Nucleus accumbens (tissue), 56 donors: ENCODE measurements at regions not wholly inside any gene's neighbourhood (a gene's known extent, or its start where the extent isn't known, plus 50 kb on each side); places are given as distances from the start of the nearest gene placed in this dataset.

ENCODE experiments used
- DNase-seq, 56 donors: peaks; one replicate each; lab custom pipeline; 2025; lab: John Stamatoyannopoulos, UW

DNA sequence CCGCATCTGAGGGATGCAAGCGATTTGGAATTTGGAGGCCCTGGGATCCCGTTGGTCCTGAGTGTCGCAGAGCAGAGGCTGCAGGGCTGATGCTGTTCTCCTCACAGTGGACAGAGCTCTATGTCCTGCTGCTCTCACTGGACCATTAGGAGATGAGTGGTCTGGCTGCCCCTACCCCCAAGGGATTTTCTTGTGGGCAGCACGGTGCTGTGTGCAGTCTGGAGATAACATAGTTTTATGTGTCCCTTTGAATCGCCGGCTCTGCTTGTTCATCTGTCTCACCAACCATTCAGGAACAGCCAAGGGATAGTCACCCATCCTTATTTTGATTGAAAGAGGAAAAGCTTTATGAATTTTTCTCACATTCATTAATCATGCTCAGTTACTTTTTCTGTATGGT lies 49.9 kb downstream of the CHRM3 start:
- DNase-seq: no peak

- no peak for DNase-seq
These were observed 51.5 kb downstream of the CHRM3 start for GRCh38 chr1:239437822-239438221.

- no peak for DNase-seq
These were observed 52.5 kb downstream of the CHRM3 start for GRCh38 chr1:239438891-239439290.

DNA sequence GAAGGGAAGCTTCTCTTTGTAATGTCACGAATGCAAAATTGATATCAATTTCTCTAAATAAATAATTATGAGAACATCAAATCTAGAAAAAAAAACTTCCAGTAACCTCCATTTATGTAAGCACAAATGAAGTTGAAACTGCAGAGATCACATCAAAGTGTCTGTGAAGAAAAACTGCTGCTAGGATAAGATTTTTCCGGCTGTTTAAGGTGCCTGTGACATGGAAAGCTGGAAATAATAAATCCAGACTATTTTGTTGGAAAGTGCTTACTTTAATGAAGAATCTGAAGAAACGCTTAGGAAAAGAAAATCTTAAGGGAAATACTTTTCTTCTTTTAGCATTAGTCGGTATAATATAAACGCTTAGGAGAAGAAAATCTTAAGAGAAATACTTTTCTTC lies 57.0 kb downstream of the CHRM3 start:
- no peak for DNase-seq

GRCh38 chr1:239446611-239447010 lies 60.2 kb downstream of the CHRM3 start:
- DNase-seq: no peak

- no peak for DNase-seq
These were observed 62.5 kb downstream of the CHRM3 start for GRCh38 chr1:239448911-239449310.

DNA sequence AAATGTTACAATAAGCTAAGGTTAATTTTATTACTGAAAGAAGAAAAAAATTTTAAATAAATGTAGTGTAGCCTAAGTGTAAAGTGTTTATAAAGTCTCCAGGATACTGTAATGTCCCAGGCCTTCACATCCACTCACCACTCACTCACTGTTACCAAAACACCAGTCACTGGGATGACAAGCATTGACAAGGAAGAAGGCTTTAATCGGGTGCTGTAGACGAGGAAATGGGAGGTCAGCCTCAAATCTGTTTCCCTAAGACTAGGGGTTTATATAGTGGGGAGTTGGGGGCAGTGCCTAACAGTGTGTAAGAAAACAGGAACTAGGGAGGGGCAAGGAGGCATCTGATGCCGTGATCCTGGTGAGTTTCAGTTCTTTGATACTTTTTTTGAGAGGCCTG lies 69.4 kb downstream of the CHRM3 start:
- DNase-seq: no peak

- DNase-seq: no peak
These were observed 70.4 kb downstream of the CHRM3 start for GRCh38 chr1:239456788-239457187.

DNA sequence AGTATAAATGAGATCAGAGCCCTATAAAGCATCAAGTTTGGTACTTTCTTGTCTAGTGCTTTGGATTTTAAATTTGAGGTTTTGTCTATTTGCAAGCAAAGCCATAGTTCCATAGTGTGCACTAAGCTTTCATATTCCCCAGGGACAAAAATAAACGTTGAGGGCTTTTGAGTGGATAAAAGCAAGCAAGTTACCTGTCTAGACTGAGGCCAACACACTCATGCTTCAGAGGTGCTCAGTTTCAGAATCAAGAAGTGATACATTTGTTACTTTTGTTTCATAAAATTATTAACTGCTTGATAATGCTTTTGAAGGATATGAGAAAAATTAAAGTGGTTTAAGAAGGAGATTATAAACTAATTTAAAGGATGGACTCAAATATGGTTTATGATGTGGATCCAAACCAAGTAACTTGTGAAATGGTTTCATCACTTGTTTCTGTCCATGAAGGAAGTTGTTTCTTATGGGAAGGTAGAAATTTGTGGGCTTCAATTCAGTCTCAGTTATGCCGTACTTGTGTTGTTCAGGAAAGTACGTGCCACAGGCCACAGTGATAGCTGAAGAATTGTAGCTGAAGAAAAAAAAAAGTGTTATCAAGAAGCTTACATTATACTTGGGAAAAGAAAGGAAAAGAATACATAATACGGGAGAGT lies 71.2 kb downstream of the CHRM3 start:
- no peak for DNase-seq

DNA sequence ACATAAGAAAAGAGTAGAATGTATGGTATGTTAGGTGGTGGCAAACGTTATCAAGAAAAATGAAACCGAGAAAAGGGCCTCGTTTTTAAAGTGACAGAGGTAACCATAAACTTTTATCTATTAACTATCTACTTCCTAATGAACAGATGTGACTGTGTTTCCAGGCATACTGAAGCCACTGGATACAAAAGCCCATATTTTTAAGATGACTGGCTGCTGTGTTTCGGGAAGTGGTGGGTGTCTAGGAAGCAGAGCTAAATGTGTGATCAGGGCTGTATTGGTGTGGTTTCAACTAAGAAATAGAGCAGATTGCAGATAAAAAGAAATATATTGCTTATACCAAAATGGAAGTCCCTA lies 71.8 kb downstream of the CHRM3 start:
- no peak for DNase-seq

- DNase-seq: no peak
These were observed 81.4 kb downstream of the CHRM3 start for GRCh38 chr1:239467730-239468129.

GRCh38 chr1:239478069-239478468 lies 91.7 kb downstream of the CHRM3 start:
- no peak for DNase-seq

GRCh38 chr1:239483391-239483790 lies 97.0 kb downstream of the CHRM3 start:
- no peak for DNase-seq

GRCh38 chr1:239493811-239494414 lies 107.5 kb downstream of the CHRM3 start:
- DNase-seq: no peak

- no peak for DNase-seq
These were observed 118.7 kb downstream of the CHRM3 start for GRCh38 chr1:239505094-239505493.

GRCh38 chr1:239507826-239508225 lies 121.5 kb downstream of the CHRM3 start:
- no peak for DNase-seq

DNA sequence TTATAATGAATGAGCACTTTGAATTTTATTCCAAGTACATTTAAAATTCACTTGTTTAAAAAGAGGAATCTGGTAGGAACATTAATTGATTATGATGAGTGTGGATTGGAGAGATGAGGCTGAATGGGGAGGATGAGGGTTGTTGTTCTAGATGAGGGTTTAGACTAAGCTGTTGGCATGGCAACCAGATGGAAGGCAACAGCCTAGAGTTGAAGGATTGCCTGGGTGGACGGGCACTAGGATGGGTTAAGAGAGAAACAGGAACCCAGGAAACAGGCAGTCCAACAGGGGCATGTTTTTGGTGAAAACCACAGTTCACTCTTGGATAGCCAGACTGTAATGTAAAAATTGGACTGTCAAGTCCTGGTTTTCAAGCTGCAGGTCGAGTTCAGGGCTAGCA lies 125.5 kb downstream of the CHRM3 start:
- DNase-seq: no peak

- no peak for DNase-seq
These were observed 130.2 kb downstream of the CHRM3 start for GRCh38 chr1:239516579-239516978.

DNA sequence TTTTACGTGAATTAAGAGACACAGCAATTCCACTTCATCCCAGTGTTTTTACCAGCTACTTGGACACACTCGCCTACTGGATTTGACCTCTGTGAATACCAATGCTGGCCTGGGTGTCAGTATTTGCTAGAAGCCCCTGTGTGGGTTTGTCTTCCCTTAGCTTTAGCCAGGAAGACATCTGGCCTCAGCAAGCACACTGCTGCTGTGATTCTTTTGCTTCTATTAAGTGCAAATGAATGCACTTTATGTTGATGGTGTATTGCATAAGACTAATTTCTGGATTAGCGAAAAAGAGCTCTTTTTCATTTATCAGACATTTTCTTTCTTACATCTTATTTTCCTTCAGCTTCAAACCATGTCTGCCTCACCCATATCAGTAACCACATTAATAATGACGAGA lies 140.0 kb downstream of the CHRM3 start:
- no peak for DNase-seq

- no peak for DNase-seq
These were observed 140.8 kb downstream of the CHRM3 start for GRCh38 chr1:239527051-239527693.

GRCh38 chr1:239536165-239536849 lies 149.9 kb downstream of the CHRM3 start:
- no peak for DNase-seq

DNA sequence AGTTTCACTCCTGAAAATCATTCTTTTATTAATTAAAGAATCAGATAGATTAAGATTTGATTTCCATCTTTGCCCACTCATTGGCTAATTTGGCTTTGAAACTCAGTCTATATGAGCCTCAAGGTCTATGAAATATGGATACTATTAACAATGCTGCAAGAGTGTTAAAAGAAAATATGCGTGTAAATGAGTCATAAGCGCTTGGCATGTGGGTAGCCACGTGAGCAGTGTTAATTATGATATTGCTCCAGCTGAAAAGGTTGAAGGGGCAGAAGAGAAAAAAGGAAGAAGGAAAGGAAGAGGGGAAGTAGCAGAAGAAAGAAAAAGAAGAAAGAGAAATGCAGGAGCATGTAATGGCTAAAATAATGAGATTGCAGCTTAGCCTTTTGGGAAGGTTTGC lies 151.4 kb downstream of the CHRM3 start:
- no peak for DNase-seq
